Right cardiac atrium (tissue), 5 donors: ENCODE measurements at regions not wholly inside any gene's neighbourhood (a gene's known extent, or its start where the extent isn't known, plus 50 kb on each side); places are given as distances from the start of the nearest gene placed in this dataset.

Source experiments
- ATAC-seq, 2 donors: fragments of 200-7000 bp; cut with Tn5 transposase; one replicate each; pipeline versions ENCODE4 v1.8.0 to v1.9.1; 2020; ENCODE audit warnings: moderate library complexity in 2 of 2, mild to moderate bottlenecking in 1 of 2
- DNase-seq, 3 donors: peaks; one replicate each; pipeline ENCODE4 v3.0.0-alpha.2; 2020
- H3K27ac ChIP-seq: one replicate; pipeline ENCODE4 v1.5.1; 2013; ENCODE audit warnings: mild to moderate bottlenecking, low read length, control low read depth, moderate library complexity
- H3K27me3 ChIP-seq: one replicate; pipeline ENCODE4 v1.6.1; 2013; ENCODE audit not compliant: control insufficient read depth, insufficient read depth
- H3K4me1 ChIP-seq: one replicate; pipeline ENCODE4 v1.6.1; 2013; ENCODE audit warnings: low read length; ENCODE audit not compliant: control insufficient read depth, insufficient read depth
- H3K4me3 ChIP-seq: one replicate; pipeline ENCODE4 v1.5.1; 2013; ENCODE audit warnings: low read length, control low read depth
- H3K9me3 ChIP-seq: one replicate; pipeline ENCODE4 v1.6.1; 2013; ENCODE audit warnings: low read length; ENCODE audit not compliant: control insufficient read depth
- WGBS: extraction: QIAGEN DNeasy Blood & Tissue Kit; methylation state at CpG from one replicate; pipeline ENCODE4 v1.1.7; 2013; 5-methylcytosine and 5-hydroxymethylcytosine counted together
- intact Hi-C, 4 donors: fragments of 100-400 bp; cut with DNase I; formaldehyde crosslinking; loops; one replicate each; pipeline versions ENCODE4 v1.11.0 to v1.14.0; 2022 to 2023
- donor health status: healthy with polysubstance abuse.
- donor health status: DM: no; HTN: yes; CAD: no.
- donor health status: DM: no; HTN: no; CAD: no.
- donor health status: DM: no; HTN: yes; CAD: no; lungs with severe emphysema.
- donor health status: DM: yes; HTN: yes; CAD: no.

DNA sequence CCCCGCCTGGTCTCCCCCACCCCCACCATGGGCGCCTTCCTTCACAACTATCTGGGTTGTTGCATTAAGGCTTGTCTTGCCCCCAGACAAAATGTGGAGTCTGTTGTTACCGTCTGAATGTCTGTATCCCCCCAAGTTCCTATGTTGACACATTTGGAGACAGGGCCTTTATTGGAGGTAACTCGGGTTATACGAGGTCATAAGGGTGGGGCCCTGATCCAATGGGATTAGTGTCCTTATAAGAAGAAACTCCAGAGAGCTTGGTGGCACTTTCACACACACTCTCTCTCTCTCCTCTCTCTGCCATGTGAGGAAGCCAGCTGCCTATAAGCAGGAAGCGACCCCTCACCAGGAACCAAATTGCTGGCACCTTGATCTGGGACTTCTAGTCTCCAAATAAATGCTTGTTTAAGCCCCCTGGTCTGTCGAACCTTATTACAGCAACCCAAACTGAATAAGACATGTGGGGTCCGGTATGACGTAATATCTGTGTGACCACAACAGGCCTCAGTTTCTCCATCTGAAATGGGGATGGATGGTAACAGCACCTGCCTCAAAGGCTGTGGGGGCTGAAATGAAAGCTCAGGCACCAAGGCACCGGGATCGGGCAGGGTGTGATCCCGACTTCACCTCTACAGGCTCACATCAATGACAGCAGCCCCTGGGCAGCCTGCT, 222.3 kb downstream of the CTTN start:
- H3K27me3 ChIP-seq: no peaks in the 10 kb centered on the region
- WGBS: 92% methylated on average over 12 of the region's 12 CpGs
- no peak overlapping the region for H3K4me3 ChIP-seq
- no peak overlapping the region for H3K27ac ChIP-seq
- intact Hi-C loops: no loop called here
- H3K9me3 ChIP-seq: no peaks in the 10 kb centered on the region
- no peaks in the 10 kb centered on the region for H3K4me1 ChIP-seq
- ATAC-seq (no peak), DNase-seq (no peak)

DNA sequence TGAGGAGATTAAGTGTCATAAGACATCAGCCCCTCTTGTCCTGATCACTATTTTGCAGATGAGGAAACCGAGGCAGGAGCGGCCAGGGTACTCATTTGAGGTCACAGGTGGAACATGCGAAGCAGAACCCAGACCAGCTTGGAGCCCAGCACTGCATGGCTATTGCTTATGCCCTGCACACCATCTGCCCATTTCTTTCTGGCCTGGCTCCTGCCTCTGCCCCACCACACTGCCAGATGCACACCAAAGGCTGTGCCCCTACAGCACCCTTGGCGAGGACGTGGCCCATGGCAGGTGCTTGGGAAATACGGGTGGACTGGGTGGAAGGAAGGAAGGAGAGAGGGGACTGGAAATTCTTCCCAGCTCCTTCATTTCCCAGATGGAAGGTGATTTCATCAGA, 222.9 kb downstream of the CTTN start:
- WGBS: 95% methylated on average over 6 of the region's 6 CpGs
- H3K27me3 ChIP-seq: no peaks in the 10 kb centered on the region
- H3K4me1 ChIP-seq: no peaks in the 10 kb centered on the region
- H3K4me3 ChIP-seq: no peak overlapping the region
- peak in 1 of 3 donors; percentile 13 for DNase-seq
- H3K27ac ChIP-seq: no peak overlapping the region
- no peak for ATAC-seq
- intact Hi-C loops: no loop called here
- no peaks in the 10 kb centered on the region for H3K9me3 ChIP-seq

DNA sequence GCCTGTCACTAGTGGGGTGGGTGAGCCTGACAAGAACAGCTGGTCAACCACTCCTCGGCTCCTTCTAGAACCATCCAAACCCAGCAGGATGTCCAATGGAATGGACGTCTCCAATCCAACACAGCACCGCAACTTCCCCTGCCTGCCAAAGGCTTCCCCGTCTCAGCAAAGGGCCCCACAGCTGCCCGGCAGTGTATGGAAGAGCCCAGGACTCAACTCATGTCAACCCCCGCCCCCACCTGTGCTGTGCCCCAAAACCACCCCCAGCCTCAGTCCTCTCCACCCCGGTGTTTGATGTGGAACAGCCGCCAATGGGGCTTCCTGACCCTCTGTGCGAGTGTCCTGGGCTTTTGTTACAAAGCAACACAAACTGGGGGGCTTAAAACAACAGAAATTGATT, 223.8 kb downstream of the CTTN start:
- no peak overlapping the region for H3K4me3 ChIP-seq
- intact Hi-C loops: no loop called here
- no peaks in the 10 kb centered on the region for H3K27me3 ChIP-seq
- WGBS: 89% methylated on average over 9 of the region's 9 CpGs
- no peaks in the 10 kb centered on the region for H3K9me3 ChIP-seq
- H3K4me1 ChIP-seq: no peaks in the 10 kb centered on the region
- DNase-seq: no peak
- no peak overlapping the region for H3K27ac ChIP-seq
- ATAC-seq: no peak

DNA sequence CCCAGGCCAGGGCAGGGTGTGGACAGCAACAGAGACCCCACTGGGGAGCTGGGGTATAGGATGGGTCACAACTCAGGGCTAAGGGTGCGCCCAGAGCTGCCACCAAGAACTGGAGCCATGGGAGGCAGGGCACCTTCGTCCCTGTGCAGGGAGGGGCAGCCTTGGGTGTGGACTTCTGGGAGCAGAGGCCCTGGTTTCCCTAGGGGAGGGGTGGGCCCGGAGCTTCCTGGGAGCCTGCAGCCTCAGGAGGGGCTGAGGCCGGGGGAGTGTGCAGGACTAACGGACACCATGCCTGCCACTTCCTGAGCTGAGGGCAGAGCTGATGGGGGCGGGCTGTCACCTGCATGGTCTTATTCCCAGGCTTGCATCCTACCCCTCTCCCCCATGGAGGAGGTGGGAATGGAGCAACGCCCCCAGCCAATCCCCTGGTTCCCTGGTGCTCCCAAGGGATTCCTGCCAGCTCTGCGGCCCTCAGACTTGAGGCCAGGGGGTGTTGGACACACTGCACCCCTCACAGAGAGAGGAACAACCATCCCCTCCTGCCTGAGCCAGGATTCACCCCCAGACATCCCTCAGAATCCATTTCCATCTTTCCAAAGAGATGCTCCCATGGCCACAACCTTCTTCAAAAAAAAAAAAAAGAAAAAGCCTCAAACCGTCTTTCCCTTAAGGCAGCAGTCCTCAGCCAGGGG, 225.7 kb downstream of the CTTN start:
- intact Hi-C loops: no loop called here
- 65% methylated on average over 9 of the region's 9 CpGs for WGBS

DNA sequence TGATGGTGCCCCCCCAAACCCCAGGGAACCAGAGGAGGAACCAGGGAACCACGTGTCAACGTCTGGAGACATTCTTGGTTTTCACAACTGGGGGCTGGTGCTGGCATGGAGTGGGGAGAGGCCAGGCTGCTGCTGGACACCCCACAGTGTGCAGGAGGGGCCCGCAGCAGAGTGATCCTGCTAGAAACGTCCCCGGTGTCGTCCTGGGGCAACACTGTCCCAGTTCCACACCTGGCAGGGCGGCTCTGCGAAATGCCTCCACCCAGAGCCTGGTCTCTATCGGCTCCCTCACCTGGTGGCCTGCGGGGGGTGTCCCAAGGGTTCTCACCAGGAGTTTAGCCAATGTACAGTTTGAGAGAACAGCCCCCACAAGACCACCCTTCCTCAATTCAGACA, 226.3 kb downstream of the CTTN start:
- peak in 1 of 3 donors; percentile 30 for DNase-seq

More for the DNA sequence above, 225.7 kb downstream of the CTTN start:
- no peak for ATAC-seq
- no peak overlapping the region for H3K27ac ChIP-seq
- peak in 1 of 3 donors; percentile 13 for DNase-seq
- no peak overlapping the region for H3K4me3 ChIP-seq
- no peaks in the 10 kb centered on the region for H3K27me3 ChIP-seq
- no peaks in the 10 kb centered on the region for H3K9me3 ChIP-seq
- H3K4me1 ChIP-seq: no peaks in the 10 kb centered on the region

DNA sequence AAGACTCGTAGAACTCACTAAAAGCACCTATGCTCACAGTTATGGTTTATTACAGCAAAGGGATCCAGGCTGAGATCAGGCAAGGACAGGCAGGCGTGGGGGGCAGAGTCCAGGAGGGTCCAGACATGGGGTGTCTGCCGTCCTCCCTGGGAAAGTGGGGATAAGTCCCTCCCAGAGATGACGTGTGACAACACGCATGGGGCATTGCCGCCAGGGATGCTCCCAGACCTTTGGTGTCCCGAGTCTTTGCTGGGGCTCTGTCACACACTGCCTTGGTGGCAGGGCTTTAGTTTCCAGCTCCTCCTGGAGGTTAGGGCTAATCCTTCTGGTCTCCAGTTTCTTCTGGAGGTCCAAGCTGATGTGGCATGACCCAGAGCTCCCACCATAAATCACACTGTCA, 226.7 kb downstream of the CTTN start:
- H3K9me3 ChIP-seq: no peaks in the 10 kb centered on the region
- no peak for ATAC-seq
- intact Hi-C loops: no loop called here

More for the DNA sequence above, 226.3 kb downstream of the CTTN start:
- ATAC-seq: no peak
- Histone ChIP-seq H3K27me3 (no peaks in the 10 kb centered on the region), H3K27ac (no peak overlapping the region), H3K9me3 (no peaks in the 10 kb centered on the region), H3K4me3 (no peak overlapping the region), H3K4me1 (no peaks in the 10 kb centered on the region)
- 64% methylated on average over 10 of the region's 10 CpGs for WGBS
- intact Hi-C loops: no loop called here

DNA sequence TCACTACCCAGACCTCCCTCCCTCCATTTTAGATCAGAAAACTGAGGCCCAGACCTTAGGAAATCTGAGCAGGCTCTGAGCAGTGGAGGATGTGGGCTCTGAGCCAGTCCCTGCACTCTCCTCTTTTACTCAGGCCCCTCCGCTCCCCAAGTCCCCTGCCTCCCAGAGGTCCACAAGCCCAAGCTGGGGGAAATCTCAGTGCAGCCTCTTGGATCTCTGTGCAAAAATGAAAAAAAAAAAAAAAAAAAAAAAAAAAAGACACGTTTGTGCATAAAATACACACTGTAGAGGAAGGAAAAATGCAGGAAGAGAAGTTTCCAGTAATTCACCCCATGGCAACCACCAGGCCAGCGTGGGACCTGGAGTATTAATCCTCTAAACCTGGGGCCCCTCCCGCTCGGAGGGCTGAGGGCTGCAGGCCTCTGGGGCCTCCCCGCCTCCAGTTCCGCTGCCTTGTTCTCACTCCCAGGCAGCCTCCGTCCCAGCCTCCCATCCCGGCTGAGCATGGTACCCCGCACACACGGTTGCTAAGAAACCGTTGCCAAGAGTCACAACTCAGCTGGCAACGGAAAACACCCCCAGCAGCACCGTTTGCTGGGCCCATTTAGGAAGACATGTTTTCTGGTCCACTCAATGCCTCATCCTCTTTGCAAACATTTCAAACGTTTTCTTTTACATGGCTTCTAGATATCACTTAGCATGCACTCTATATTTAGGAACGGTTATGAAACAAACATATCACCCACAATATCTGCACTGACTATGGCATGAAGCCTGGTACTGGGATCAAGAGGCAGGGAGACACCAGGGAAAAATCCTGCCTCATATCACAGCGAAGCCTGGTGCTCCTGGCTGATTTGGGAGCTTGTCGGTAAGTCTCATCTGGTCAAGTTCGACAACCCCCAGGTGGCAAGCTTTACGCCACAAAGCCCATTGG, 227.5 kb downstream of the CTTN start:
- Histone ChIP-seq H3K4me1 (no peaks in the 10 kb centered on the region), H3K27me3 (no peaks in the 10 kb centered on the region), H3K27ac (no peak overlapping the region), H3K4me3 (no peak overlapping the region), H3K9me3 (no peaks in the 10 kb centered on the region)
- intact Hi-C loops: no loop called here
- WGBS: 50% methylated on average over 20 of the region's 20 CpGs
- ATAC-seq: no peak
- DNase-seq: no peak

More for the DNA sequence above, 226.7 kb downstream of the CTTN start:
- peak in 1 of 3 donors; percentile 9 for DNase-seq
- WGBS: 85% methylated on average over 7 of the region's 7 CpGs
- Histone ChIP-seq H3K4me1 (no peaks in the 10 kb centered on the region), H3K27ac (no peak overlapping the region), H3K4me3 (no peak overlapping the region), H3K27me3 (no peaks in the 10 kb centered on the region)

DNA sequence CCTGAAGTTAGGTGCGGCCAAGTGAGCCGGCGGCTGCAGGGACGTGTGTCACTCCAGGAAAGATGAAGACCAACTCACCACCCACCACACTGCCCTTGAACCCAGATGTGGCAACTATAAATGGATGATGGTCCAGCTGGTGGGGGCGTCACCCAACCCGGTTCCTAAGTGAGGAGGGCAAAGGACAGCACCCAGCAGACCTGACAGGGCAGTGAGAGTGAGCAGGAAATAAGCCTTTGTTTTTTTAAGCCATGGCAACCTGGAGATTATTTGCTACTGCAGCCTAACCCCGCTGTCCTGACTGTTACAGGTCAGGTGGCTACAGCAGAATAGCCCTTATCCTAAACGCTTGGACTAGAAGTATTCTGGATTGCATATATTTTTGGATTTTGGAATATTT, 228.9 kb downstream of the CTTN start:
- Histone ChIP-seq H3K4me3 (no peak overlapping the region), H3K4me1 (no peaks in the 10 kb centered on the region), H3K9me3 (no peaks in the 10 kb centered on the region), H3K27me3 (no peaks in the 10 kb centered on the region), H3K27ac (no peak overlapping the region)
- no peak for DNase-seq
- intact Hi-C loops: no loop called here
- 81% methylated on average over 8 of the region's 8 CpGs for WGBS
- no peak for ATAC-seq

DNA sequence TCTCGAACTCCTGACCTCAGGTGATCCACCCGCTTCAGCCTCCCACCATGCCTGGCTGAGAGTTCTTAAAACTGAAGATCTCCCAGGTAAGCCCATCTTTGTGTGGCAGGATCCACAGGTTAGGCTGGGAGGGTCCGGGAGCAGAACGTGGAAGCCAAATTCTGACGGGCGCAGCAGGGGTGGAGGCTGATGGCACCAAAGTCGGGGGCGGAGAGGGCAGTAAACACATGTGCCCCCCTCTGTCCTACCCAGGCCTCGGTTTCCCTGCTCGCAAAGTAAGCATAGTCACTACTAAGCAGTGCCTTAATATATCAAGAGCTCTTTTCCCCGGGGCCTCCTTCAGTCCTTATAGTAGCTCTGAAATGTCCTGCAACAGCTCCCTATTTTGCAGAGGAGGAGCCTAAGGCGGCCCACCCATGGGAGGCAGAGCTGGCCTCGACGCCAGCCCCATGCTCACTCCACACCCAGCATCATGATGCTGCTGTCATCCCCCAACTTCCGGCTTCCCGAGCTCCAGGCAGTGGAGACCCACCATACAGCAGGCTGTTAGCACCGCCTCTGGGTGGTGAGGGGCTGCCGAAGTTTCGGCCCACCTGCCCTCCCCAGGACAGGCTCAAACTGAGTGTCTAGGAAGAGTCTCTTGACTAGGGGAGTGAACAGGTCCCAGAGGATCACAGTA, 230.0 kb downstream of the CTTN start:
- Histone ChIP-seq H3K9me3 (no peaks in the 10 kb centered on the region), H3K27ac (no peak overlapping the region), H3K4me3 (no peak overlapping the region), H3K4me1 (no peaks in the 10 kb centered on the region), H3K27me3 (no peaks in the 10 kb centered on the region)
- intact Hi-C loops: no loop called here
- DNase-seq (no peak), ATAC-seq (peak; percentile 18 to 24)
- WGBS: 74% methylated on average over 19 of the region's 19 CpGs

DNA sequence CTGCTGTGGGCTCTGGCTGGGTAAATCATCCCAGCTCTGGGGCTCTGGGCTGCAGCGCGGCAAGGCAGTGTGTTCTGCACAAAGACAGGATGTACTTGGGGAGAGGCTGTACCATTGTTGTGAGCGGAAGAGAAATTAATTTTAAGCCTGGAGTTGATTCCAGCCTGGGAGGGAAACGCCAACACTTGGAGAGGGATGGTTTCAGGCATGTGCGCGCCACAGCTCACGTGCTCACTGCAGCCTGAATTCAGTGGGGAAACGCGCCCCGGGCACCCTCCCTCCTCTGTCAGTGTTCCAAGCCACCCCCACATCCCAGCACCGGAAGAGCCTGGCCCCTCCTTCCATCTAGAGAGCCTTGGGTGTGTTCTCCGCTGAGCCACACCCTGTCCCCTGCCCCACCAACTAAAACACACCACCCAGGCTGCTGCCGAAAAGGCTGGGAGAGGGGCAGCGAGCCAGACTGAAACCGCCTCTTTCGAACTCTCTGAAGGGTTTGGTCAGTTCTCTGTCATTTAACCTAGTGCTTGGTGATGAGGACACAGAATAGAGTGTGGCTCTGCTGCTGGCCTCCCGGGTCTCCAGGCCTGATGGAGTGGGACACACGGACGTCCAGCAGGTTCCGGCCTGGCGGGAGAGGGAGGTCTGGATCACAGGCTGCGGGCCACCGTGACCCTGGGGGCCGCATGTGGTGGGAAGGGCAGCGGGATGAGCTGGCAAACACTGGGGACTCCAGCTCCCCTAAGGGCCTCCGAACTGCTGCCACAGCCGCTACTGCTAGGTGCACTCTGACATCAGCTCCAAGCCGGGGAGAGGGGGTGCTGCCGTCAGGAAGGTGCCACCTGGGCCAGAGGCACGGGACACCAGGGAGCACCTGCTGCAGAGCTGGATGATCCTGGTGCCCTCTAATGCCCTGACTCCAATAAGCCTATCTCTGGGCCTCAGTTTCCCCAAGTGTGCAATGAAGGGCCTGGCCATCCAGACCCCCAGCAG, 230.8 kb downstream of the CTTN start:
- WGBS: 49% methylated on average over 30 of the region's 30 CpGs
- H3K4me3 ChIP-seq: no peak overlapping the region

More for the DNA sequence above, 230.8 kb downstream of the CTTN start:
- Histone ChIP-seq H3K27ac (no peak overlapping the region), H3K4me1 (no peaks in the 10 kb centered on the region), H3K9me3 (no peaks in the 10 kb centered on the region), H3K27me3 (no peaks in the 10 kb centered on the region)
- intact Hi-C loops: no loop called here
- DNase-seq: peak in 1 of 3 donors; percentile 33
- ATAC-seq: peak; percentile 50 to 77
